WERI-Rb-1 (cell line): ENCODE measurements at regions not wholly inside any gene's neighbourhood (a gene's known extent, or its start where the extent isn't known, plus 50 kb on each side); places are given as distances from the start of the nearest gene placed in this dataset.

Experiments
- DNase-seq: peaks from one replicate; pipeline ENCODE4 v3.0.0-alpha.2; 2020
- H3K27ac ChIP-seq: fragments of 250-450 bp; sonication (Bioruptor Pico); 2 replicates; pipeline ENCODE4 v1.5.1; 2020; ENCODE audit warnings: mild to moderate bottlenecking, moderate library complexity
- H3K27me3 ChIP-seq: fragments of 250-450 bp; sonication (Bioruptor Pico); 2 replicates; pipeline ENCODE4 v1.5.1; 2021; ENCODE audit warnings: mild to moderate bottlenecking, low read depth, moderate library complexity; ENCODE audit not compliant: insufficient read depth, severe bottlenecking
- H3K36me3 ChIP-seq: fragments of 250-450 bp; sonication (Bioruptor Pico); 2 replicates; pipeline ENCODE4 v1.5.1; 2020; ENCODE audit warnings: mild to moderate bottlenecking, moderate library complexity
- H3K4me3 ChIP-seq: 2 replicates; pipeline ENCODE4 v1.5.1; 2011; ENCODE audit warnings: low read depth, mild to moderate bottlenecking, control low read depth, low read length
- H3K9me3 ChIP-seq: fragments of 250-450 bp; sonication (Bioruptor Pico); 2 replicates; pipeline ENCODE4 v1.5.1; 2021; ENCODE audit warnings: mild to moderate bottlenecking, moderate library complexity; ENCODE audit not compliant: severe bottlenecking
- TF ChIP-seq, protein P1 (sequence below): IDR thresholded peaks from 2 replicates; pipeline ENCODE4 v1.5.1; 2011; ENCODE audit warnings: low read depth, mild to moderate bottlenecking, control low read depth, inconsistent platforms, low read length

DNA sequence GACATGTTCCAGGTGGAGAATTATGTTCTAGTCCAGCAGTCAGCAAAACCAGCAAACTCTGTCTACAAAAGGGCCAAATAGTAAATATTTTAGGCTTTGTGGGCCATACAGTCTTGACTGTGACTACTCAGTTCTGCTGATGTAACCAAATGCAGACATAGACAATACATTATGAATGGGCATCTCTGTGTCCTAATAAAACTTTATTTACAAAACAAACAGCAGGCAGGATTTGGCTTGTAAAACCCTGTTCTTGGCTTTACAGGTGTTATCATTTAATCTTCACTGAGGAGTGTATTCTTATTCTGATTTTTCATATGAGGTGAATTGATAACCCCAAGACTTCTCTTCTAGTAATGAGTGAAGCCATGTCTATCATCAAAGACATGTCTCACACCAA lies 278.6 kb downstream of the DUSP6 start:
- H3K27me3 ChIP-seq = no peaks in the 10 kb centered on the region
- no peaks in the 10 kb centered on the region for H3K9me3 ChIP-seq
- no peak overlapping the region for H3K27ac ChIP-seq
- TF ChIP-seq, protein P1, sequence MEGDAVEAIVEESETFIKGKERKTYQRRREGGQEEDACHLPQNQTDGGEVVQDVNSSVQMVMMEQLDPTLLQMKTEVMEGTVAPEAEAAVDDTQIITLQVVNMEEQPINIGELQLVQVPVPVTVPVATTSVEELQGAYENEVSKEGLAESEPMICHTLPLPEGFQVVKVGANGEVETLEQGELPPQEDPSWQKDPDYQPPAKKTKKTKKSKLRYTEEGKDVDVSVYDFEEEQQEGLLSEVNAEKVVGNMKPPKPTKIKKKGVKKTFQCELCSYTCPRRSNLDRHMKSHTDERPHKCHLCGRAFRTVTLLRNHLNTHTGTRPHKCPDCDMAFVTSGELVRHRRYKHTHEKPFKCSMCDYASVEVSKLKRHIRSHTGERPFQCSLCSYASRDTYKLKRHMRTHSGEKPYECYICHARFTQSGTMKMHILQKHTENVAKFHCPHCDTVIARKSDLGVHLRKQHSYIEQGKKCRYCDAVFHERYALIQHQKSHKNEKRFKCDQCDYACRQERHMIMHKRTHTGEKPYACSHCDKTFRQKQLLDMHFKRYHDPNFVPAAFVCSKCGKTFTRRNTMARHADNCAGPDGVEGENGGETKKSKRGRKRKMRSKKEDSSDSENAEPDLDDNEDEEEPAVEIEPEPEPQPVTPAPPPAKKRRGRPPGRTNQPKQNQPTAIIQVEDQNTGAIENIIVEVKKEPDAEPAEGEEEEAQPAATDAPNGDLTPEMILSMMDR = no peak
- H3K36me3 ChIP-seq = no peaks in the 10 kb centered on the region
- H3K4me3 ChIP-seq = no peak overlapping the region
- no peak for DNase-seq

DNA sequence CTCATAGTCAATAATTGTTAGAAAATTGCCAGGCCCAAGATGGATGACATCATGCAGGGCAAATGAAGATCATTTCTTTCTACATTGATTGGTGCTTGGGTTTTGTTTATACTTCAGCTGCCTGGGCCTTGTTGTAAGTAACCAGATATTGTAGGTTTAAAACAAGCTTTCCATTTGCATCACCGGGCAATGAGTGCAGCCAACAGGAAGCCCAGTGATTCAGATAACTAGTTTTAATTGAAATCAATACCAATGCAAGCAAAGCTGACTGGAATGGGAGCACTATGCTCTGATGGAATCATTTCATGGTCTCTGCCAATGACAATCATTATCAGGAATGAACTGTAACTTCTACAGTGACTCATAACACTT lies 279.3 kb downstream of the DUSP6 start:
- Histone ChIP-seq H3K36me3 (no peaks in the 10 kb centered on the region), H3K27me3 (no peaks in the 10 kb centered on the region), H3K9me3 (no peaks in the 10 kb centered on the region), H3K4me3 (no peak overlapping the region), H3K27ac (no peak overlapping the region)
- DNase-seq = no peak
- TF ChIP-seq, protein P1 = no peak

DNA sequence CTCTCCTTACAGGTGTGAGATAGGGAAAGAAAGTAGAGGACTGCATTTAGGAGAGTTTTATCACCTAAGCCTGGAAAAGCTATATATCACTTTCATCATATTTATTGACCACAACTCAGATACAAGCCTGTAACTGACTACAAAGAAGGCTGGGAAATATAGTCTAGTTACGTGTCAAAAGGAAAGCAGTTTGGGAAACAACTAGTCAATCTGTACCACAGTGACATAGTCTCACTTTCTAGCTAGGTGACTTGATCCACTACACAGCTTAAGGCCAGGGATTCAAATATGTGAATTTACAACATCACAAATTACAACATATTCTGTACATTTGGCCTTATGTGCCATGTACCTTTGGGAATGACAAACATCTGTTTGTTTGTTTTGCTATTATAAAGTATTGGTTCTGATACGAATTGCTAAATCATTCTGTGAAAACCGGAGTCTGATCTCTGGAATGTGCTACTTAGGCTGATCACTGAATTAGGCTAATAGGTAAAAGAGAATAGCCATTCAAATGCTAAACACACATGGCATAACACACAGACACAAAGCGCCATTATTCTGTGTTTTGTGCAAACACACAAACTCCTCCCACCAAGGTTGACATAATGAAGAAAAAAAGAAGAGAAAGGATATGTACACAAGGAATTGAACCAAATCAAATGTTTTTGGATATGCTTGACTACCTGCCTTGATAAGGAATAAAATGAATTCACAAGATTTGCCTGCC lies 279.8 kb downstream of the DUSP6 start:
- no peak for DNase-seq
- H3K27me3 ChIP-seq = no peaks in the 10 kb centered on the region
- no peaks in the 10 kb centered on the region for H3K36me3 ChIP-seq
- no peak overlapping the region for H3K27ac ChIP-seq
- H3K4me3 ChIP-seq = no peak overlapping the region
- no peaks in the 10 kb centered on the region for H3K9me3 ChIP-seq
- TF ChIP-seq, protein P1 = no peak

DNA sequence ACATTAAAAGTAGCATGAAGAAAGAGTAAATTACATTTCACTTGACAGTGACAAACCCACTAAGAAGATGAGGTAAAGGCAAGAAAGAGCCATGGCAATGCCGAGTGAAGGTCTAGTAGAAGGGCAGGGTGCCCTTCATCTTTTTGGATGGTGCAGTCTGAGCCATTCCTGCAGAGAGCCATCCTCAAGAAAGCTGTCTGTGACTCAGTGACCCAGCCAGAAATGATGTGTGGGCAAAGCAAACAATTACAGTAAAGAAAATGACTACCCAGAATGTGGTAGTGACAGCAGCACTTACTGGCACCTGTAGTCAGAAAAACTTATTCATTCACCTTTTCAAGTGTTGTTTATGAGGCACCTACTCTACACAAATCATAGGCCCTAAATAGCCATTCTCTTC lies 281.7 kb downstream of the DUSP6 start:
- H3K36me3 ChIP-seq = no peaks in the 10 kb centered on the region
- TF ChIP-seq, protein P1 = no peak

DNA sequence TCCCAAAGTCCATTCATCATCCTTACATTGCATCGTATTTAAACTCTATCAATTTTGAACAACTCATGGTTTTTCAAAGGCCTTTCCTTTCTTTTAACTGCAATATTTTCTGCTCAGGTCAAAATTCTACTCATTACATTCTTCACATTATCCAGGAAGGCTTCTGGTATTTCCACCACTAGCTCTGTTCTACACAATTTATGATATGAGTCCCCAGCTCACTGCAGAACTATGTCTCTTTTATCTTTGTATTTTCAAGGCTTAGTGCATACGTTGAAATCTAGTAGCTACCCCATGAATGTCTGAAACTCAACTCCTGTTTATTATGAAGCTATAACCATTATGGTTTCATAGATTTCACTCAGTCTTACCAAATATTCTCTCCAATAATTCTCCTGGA lies 282.9 kb downstream of the DUSP6 start:
- no peak overlapping the region for H3K4me3 ChIP-seq
- TF ChIP-seq, protein P1 = no peak
- H3K36me3 ChIP-seq = no peaks in the 10 kb centered on the region
- no peaks in the 10 kb centered on the region for H3K9me3 ChIP-seq
- DNase-seq = no peak
- no peak overlapping the region for H3K27ac ChIP-seq
- no peaks in the 10 kb centered on the region for H3K27me3 ChIP-seq

More for the DNA sequence above, 281.7 kb downstream of the DUSP6 start:
- DNase-seq = no peak
- no peak overlapping the region for H3K4me3 ChIP-seq
- no peak overlapping the region for H3K27ac ChIP-seq
- H3K27me3 ChIP-seq = no peaks in the 10 kb centered on the region
- H3K9me3 ChIP-seq = no peaks in the 10 kb centered on the region
